ENCODE measurements at regions not wholly inside any gene's neighbourhood (a gene's known extent, or its start where the extent isn't known, plus 50 kb on each side); places are given as distances from the start of the nearest gene placed in this dataset.

DNA sequence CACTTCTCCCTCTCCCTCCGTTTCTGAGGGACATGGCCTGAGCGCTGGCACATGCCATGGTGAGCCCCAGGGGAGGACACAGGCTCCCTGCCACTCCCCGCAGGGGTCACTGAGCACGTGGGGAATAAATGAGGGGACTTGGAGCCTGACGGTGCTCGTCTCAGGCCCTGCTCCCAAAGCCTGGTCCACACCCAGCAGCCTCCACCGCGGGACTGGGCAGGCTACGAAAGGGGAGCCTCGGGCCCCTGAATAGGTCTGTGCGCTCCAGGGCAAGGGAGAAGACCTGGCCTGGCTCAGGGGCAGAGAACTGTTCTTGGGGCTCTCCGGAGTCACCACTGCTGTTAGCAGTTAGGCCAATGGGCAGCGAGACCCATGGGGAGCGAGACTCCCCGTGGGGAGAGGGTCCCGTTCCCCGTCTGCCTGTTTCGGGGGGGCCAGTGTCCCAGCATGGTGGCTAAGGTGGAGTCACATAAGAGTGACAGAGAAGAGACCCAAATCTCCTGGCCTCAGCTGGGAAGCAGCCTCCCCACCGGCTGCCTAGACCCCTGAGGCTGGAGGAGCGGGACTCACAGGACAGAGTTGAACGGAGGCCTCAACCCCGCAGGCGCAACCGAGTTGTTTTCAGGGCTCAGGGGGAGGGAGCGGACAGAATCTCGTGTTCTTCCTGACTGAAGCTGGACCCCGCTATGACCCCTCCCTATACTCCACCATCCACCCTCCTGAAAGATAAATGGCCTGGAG, 329.8 kb upstream of the SFSWAP start:
- TF ChIP-seq PAX5 (IDR thresholded peaks at IDR 0.05; ENCODE audit: insufficient read depth, low read length, severe bottlenecking) (no peak), TAF1 (IDR thresholded peaks at IDR 0.05; ENCODE audit: low read depth, low read length) (no peak), POLR2A (IDR thresholded peaks at IDR 0.05; ENCODE audit: low read depth, low read length) (no peak), SPI1 (IDR thresholded peaks at IDR 0.05; ENCODE audit: low read depth, low read length) (no peak), POLR2AphosphoS5 (IDR thresholded peaks at IDR 0.05; ENCODE audit: low read depth, low read length) (no peak), POU2F2 (IDR thresholded peaks at IDR 0.05; ENCODE audit: low read depth, low read length) (no peak)
- no peak for FAIRE-seq
- DNase-seq (ENCODE audit: insufficient read length, low spot score), result no peak

GRCh38 chr12:131381716-131382430, 329.0 kb upstream of the SFSWAP start:
- TF ChIP-seq POLR2AphosphoS5 (IDR thresholded peaks at IDR 0.05; ENCODE audit: low read depth, low read length) (no peak), PAX5 (IDR thresholded peaks at IDR 0.05; ENCODE audit: insufficient read depth, low read length, severe bottlenecking) (no peak), TAF1 (IDR thresholded peaks at IDR 0.05; ENCODE audit: low read depth, low read length) (no peak), POLR2A (IDR thresholded peaks at IDR 0.05; ENCODE audit: low read depth, low read length) (no peak), SPI1 (IDR thresholded peaks at IDR 0.05; ENCODE audit: low read depth, low read length) (no peak), POU2F2 (IDR thresholded peaks at IDR 0.05; ENCODE audit: low read depth, low read length) (no peak)
- FAIRE-seq (no peak), DNase-seq (ENCODE audit: insufficient read length, low spot score) (no peak)

DNA sequence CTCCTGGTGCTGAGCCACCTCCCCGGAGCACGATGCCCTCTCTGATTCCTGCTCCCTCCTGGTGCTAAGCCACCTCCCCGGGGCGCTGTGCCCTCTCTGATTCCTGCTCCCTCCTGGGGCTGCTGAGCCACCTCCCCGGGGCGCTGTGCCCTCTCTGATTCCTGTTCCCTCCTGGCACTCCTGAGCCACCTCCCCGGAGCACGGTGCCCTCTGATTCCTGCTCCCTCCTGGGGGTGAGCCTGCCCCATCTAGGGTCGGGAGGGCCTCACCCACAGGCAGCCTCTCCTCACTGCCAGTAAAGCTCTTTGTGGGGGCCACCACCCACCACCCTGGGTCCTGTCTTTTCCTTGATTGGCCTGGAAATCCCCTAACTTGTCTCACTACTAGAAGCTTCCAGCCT, 327.6 kb upstream of the SFSWAP start:
- DNase-seq (ENCODE audit: insufficient read length, low spot score) (no peak), FAIRE-seq (no peak)
- no peak for TF ChIP-seq POU2F2 (IDR thresholded peaks at IDR 0.05; ENCODE audit: low read depth, low read length)
- no peak for TF ChIP-seq POLR2AphosphoS5 (IDR thresholded peaks at IDR 0.05; ENCODE audit: low read depth, low read length)
- no peak for TF ChIP-seq PAX5 (IDR thresholded peaks at IDR 0.05; ENCODE audit: insufficient read depth, low read length, severe bottlenecking)
- no peak for TF ChIP-seq TAF1 (IDR thresholded peaks at IDR 0.05; ENCODE audit: low read depth, low read length)
- no peak for TF ChIP-seq POLR2A (IDR thresholded peaks at IDR 0.05; ENCODE audit: low read depth, low read length)
- no peak for TF ChIP-seq SPI1 (IDR thresholded peaks at IDR 0.05; ENCODE audit: low read depth, low read length)

DNA sequence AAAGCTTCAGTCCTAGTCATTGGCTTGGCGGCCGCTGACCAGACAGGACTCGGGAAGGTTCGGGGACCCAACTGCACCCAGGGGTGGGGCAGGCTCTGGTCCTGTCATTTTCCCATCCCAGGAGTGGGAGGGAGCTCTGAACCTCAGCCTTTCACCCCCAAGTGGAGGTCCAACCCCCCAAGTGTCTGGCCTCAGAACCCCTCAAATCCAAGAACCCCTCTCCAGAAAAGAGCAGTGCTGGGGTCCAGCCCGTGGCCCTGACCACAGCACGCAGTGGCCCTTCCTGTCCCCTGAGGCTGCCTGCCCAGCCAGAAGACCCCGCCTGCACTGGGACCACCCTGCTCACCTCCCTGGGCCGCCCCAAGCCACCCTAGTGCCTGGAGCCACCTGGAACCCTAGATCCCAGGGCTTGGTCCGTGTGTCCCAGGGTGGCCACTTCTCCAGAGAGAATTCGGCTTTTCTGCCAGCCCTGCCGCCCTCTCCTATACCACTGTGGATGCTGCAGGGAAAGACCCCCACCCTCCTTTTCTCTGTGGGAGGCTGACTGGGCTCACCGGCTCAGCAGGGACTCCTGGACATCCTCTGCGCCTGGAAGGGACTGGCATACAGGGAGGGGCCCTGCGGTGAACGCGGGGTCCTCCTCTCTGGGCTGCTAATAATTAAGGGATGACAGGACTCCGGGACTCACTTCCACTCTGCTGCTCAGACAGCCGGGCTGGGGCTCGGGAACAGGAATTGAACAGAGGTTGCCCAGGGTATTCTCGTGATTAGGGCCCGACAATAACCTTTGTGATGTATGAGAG, 326.9 kb upstream of the SFSWAP start:
- FAIRE-seq, result no peak
- no peak for DNase-seq (ENCODE audit: insufficient read length, low spot score)
- TF ChIP-seq TAF1 (IDR thresholded peaks at IDR 0.05; ENCODE audit: low read depth, low read length) (no peak), POLR2A (IDR thresholded peaks at IDR 0.05; ENCODE audit: low read depth, low read length) (no peak), POU2F2 (IDR thresholded peaks at IDR 0.05; ENCODE audit: low read depth, low read length) (no peak), SPI1 (IDR thresholded peaks at IDR 0.05; ENCODE audit: low read depth, low read length) (no peak)

GRCh38 chr12:131384544-131384855, 326.4 kb upstream of the SFSWAP start:
- TF ChIP-seq POLR2A (IDR thresholded peaks at IDR 0.05; ENCODE audit: low read depth, low read length) (no peak), TAF1 (IDR thresholded peaks at IDR 0.05; ENCODE audit: low read depth, low read length) (no peak), PAX5 (IDR thresholded peaks at IDR 0.05; ENCODE audit: insufficient read depth, low read length, severe bottlenecking) (no peak), POLR2AphosphoS5 (IDR thresholded peaks at IDR 0.05; ENCODE audit: low read depth, low read length) (no peak), SPI1 (IDR thresholded peaks at IDR 0.05; ENCODE audit: low read depth, low read length) (no peak), POU2F2 (IDR thresholded peaks at IDR 0.05; ENCODE audit: low read depth, low read length) (no peak)
- DNase-seq (ENCODE audit: insufficient read length, low spot score) (no peak), FAIRE-seq (no peak)

DNA sequence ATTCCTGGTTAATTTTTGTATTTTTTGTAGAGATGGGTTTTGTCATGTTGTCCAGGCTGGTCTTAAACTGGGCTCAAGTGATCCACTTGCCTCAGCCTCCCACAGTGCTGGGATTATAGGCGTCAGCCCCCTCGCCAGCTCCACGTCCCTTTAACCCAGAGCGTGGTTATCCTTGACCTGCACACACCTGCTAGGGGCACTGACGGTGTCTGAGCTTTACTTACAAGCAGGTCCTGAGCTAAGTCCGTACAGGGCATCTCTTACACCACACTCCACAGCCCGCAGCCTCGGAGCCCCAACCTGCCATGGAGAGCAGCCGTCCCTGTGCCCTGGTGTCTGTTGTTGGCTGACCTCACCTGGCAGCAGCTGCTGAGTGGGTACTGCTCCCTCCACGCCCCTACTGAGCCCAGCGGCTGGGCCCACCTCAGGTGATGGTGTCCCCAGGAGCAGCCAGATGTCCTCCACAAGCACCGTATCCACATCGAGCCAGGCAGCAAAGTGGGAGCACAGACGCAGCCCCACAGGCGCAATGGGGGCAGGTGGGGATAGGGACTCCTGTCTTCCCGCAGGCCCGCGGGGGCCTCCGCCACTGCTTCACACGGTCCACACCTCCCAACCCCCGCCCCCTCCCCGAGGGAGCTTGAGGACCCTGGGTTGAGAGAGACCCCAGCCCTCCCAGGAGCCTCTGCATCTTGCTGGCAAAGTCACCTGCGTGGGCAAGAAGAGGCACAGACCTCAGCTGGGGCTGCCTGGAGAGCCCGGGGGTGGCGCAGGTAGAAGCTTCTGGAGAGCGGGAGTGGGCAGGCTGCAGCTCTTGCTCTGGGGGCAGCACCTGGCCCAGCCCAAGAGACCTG, 325.4 kb upstream of the SFSWAP start:
- TF ChIP-seq POLR2A (IDR thresholded peaks at IDR 0.05; ENCODE audit: low read depth, low read length) (no peak), POU2F2 (IDR thresholded peaks at IDR 0.05; ENCODE audit: low read depth, low read length) (no peak), POLR2AphosphoS5 (IDR thresholded peaks at IDR 0.05; ENCODE audit: low read depth, low read length) (no peak), TAF1 (IDR thresholded peaks at IDR 0.05; ENCODE audit: low read depth, low read length) (no peak), PAX5 (IDR thresholded peaks at IDR 0.05; ENCODE audit: insufficient read depth, low read length, severe bottlenecking) (no peak), SPI1 (IDR thresholded peaks at IDR 0.05; ENCODE audit: low read depth, low read length) (no peak)
- DNase-seq (ENCODE audit: insufficient read length, low spot score), result no peak
- no peak for FAIRE-seq

- FAIRE-seq (no peak), DNase-seq (ENCODE audit: insufficient read length, low spot score) (no peak)
- TF ChIP-seq POLR2AphosphoS5 (IDR thresholded peaks at IDR 0.05; ENCODE audit: low read depth, low read length) (no peak), TAF1 (IDR thresholded peaks at IDR 0.05; ENCODE audit: low read depth, low read length) (no peak), POLR2A (IDR thresholded peaks at IDR 0.05; ENCODE audit: low read depth, low read length) (no peak), POU2F2 (IDR thresholded peaks at IDR 0.05; ENCODE audit: low read depth, low read length) (no peak), SPI1 (IDR thresholded peaks at IDR 0.05; ENCODE audit: low read depth, low read length) (no peak), PAX5 (IDR thresholded peaks at IDR 0.05; ENCODE audit: insufficient read depth, low read length, severe bottlenecking) (no peak)
Measured at GRCh38 chr12:131386167-131386521, 324.7 kb upstream of the SFSWAP start.

- DNase-seq (ENCODE audit: insufficient read length, low spot score) (no peak), FAIRE-seq (no peak)
- TF ChIP-seq PAX5 (IDR thresholded peaks at IDR 0.05; ENCODE audit: insufficient read depth, low read length, severe bottlenecking) (no peak), TAF1 (IDR thresholded peaks at IDR 0.05; ENCODE audit: low read depth, low read length) (no peak), POU2F2 (IDR thresholded peaks at IDR 0.05; ENCODE audit: low read depth, low read length) (no peak), POLR2AphosphoS5 (IDR thresholded peaks at IDR 0.05; ENCODE audit: low read depth, low read length) (no peak), POLR2A (IDR thresholded peaks at IDR 0.05; ENCODE audit: low read depth, low read length) (no peak), SPI1 (IDR thresholded peaks at IDR 0.05; ENCODE audit: low read depth, low read length) (no peak)
Measured at GRCh38 chr12:131386781-131387180, 324.1 kb upstream of the SFSWAP start.

Data from GM12891 (cell line).